ENCODE measurements at regions not wholly inside any gene's neighbourhood (a gene's known extent, or its start where the extent isn't known, plus 50 kb on each side); places are given as distances from the start of the nearest gene placed in this dataset.

GRCh38 chr16:85452364-85453193 lies 160.5 kb upstream of the GSE1 start:
- Histone ChIP-seq H3K9me3 (ENCODE audit: low read depth) (no peaks in the 10 kb centered on the region), H3K27me3 (no peaks in the 10 kb centered on the region), H3K27ac (no peak overlapping the region), H3K4me3 (no peak overlapping the region), H3K36me3 (no peaks in the 10 kb centered on the region), H3K4me1 (ENCODE audit: low read depth) (peaks cover 47% of the 10 kb centered on the region)
- TF ChIP-seq CTCF (IDR thresholded peaks at IDR 0.05; ENCODE audit: low read depth, low read length): no peak
- no peak for DNase-seq (ENCODE audit: low read depth in 1 of 2, low spot score in 1 of 2)

- H3K36me3 ChIP-seq: no peaks in the 10 kb centered on the region
- no peaks in the 10 kb centered on the region for H3K27me3 ChIP-seq
- no peak overlapping the region for H3K27ac ChIP-seq
- peaks cover 52% of the 10 kb centered on the region for H3K4me1 ChIP-seq (ENCODE audit: low read depth)
- no peaks in the 10 kb centered on the region for H3K9me3 ChIP-seq (ENCODE audit: low read depth)
- no peak overlapping the region for H3K4me3 ChIP-seq
- no peak for DNase-seq (ENCODE audit: low read depth in 1 of 2, low spot score in 1 of 2)
- TF ChIP-seq CTCF (IDR thresholded peaks at IDR 0.05; ENCODE audit: low read depth, low read length): no peak
Measured at GRCh38 chr16:85453194-85453678, 159.9 kb upstream of the GSE1 start.

- Histone ChIP-seq H3K27me3 (no peaks in the 10 kb centered on the region), H3K36me3 (no peaks in the 10 kb centered on the region), H3K4me1 (ENCODE audit: low read depth) (peaks cover 48% of the 10 kb centered on the region), H3K9me3 (ENCODE audit: low read depth) (no peaks in the 10 kb centered on the region), H3K4me3 (no peak overlapping the region), H3K27ac (no peak overlapping the region)
- DNase-seq (ENCODE audit: low read depth in 1 of 2, low spot score in 1 of 2): no peak
- no peak for TF ChIP-seq CTCF (IDR thresholded peaks at IDR 0.05; ENCODE audit: low read depth, low read length)
Measured at GRCh38 chr16:85453703-85454102, 159.4 kb upstream of the GSE1 start.

GRCh38 chr16:85454171-85454872 lies 158.8 kb upstream of the GSE1 start:
- no peaks in the 10 kb centered on the region for H3K27me3 ChIP-seq
- no peak overlapping the region for H3K4me3 ChIP-seq
- DNase-seq (ENCODE audit: low read depth in 1 of 2, low spot score in 1 of 2): no peak

GRCh38 chr16:85455534-85455933 lies 157.6 kb upstream of the GSE1 start:
- no peak overlapping the region for H3K4me3 ChIP-seq
- no peaks in the 10 kb centered on the region for H3K27me3 ChIP-seq
- H3K9me3 ChIP-seq (ENCODE audit: low read depth): no peaks in the 10 kb centered on the region
- no peaks in the 10 kb centered on the region for H3K36me3 ChIP-seq
- no peak for DNase-seq (ENCODE audit: low read depth in 1 of 2, low spot score in 1 of 2)
- peak overlapping the region; percentile 70 for H3K27ac ChIP-seq
- no peak for TF ChIP-seq CTCF (IDR thresholded peaks at IDR 0.05; ENCODE audit: low read depth, low read length)
- H3K4me1 ChIP-seq (ENCODE audit: low read depth): peaks cover 54% of the 10 kb centered on the region

More at GRCh38 chr16:85454171-85454872, 158.8 kb upstream of the GSE1 start:
- no peak for TF ChIP-seq CTCF (IDR thresholded peaks at IDR 0.05; ENCODE audit: low read depth, low read length)
- H3K9me3 ChIP-seq (ENCODE audit: low read depth): no peaks in the 10 kb centered on the region
- peaks cover 45% of the 10 kb centered on the region for H3K4me1 ChIP-seq (ENCODE audit: low read depth)
- no peak overlapping the region for H3K27ac ChIP-seq
- no peaks in the 10 kb centered on the region for H3K36me3 ChIP-seq
